SH-SY5Y (cell line): ENCODE measurements at regions not wholly inside any gene's neighbourhood (a gene's known extent, or its start where the extent isn't known, plus 50 kb on each side); places are given as distances from the start of the nearest gene placed in this dataset.

ENCODE experiments used
- GATA2 ChIP-seq: IDR thresholded peaks from 2 replicates; pipeline ENCODE4 v1.6.1; 2011; ENCODE audit warnings: mild to moderate bottlenecking, low read depth, low read length
- GATA3 ChIP-seq: IDR thresholded peaks from 2 replicates; pipeline ENCODE4 v1.6.1; 2011; ENCODE audit warnings: low read depth, mild to moderate bottlenecking, low read length, moderate library complexity

GRCh38 chr3:101976473-101976872 lies 127.2 kb downstream of the NFKBIZ start:
- TF ChIP-seq GATA3: no peak
- no peak for TF ChIP-seq GATA2

GRCh38 chr3:101978348-101978747 lies 129.0 kb downstream of the NFKBIZ start:
- TF ChIP-seq GATA2 (no peak), GATA3 (no peak)

- TF ChIP-seq GATA2 (no peak), GATA3 (no peak)
Observed at GRCh38 chr3:101979033-101979432, 129.7 kb downstream of the NFKBIZ start.

GRCh38 chr3:101984356-101984755 lies 135.0 kb downstream of the NFKBIZ start:
- TF ChIP-seq GATA3 (no peak), GATA2 (no peak)

- no peak for TF ChIP-seq GATA3
- no peak for TF ChIP-seq GATA2
Observed at GRCh38 chr3:101988596-101988995, 139.3 kb downstream of the NFKBIZ start.

- no peak for TF ChIP-seq GATA2
- no peak for TF ChIP-seq GATA3
Observed at GRCh38 chr3:101989578-101990200, 140.4 kb downstream of the NFKBIZ start.

GRCh38 chr3:101992863-101993262 lies 143.5 kb downstream of the NFKBIZ start:
- TF ChIP-seq GATA3: no peak
- no peak for TF ChIP-seq GATA2

- TF ChIP-seq GATA3: no peak
- TF ChIP-seq GATA2: no peak
Observed at GRCh38 chr3:101994386-101994785, 145.1 kb downstream of the NFKBIZ start.

GRCh38 chr3:101995371-101996046 lies 146.2 kb downstream of the NFKBIZ start:
- TF ChIP-seq GATA2 (no peak), GATA3 (no peak)

GRCh38 chr3:101996832-101997231 lies 147.5 kb downstream of the NFKBIZ start:
- TF ChIP-seq GATA3: no peak
- TF ChIP-seq GATA2: no peak

GRCh38 chr3:101998256-101998926 lies 149.1 kb downstream of the NFKBIZ start:
- no peak for TF ChIP-seq GATA3
- TF ChIP-seq GATA2: no peak

GRCh38 chr3:101999177-101999779 lies 150.0 kb downstream of the NFKBIZ start:
- TF ChIP-seq GATA3: no peak
- no peak for TF ChIP-seq GATA2

- no peak for TF ChIP-seq GATA3
- no peak for TF ChIP-seq GATA2
Observed at GRCh38 chr3:102000620-102001209, 151.4 kb downstream of the NFKBIZ start.

- TF ChIP-seq GATA3 (no peak), GATA2 (no peak)
Observed at GRCh38 chr3:102002056-102002455, 152.7 kb downstream of the NFKBIZ start.

GRCh38 chr3:102004561-102004960 lies 155.2 kb downstream of the NFKBIZ start:
- no peak for TF ChIP-seq GATA3
- no peak for TF ChIP-seq GATA2
